Fibroblast of skin of scalp (primary cell): ENCODE measurements at regions not wholly inside any gene's neighbourhood (a gene's known extent, or its start where the extent isn't known, plus 50 kb on each side); places are given as distances from the start of the nearest gene placed in this dataset.

Experiments used
- DNase-seq: peaks from one replicate; pipeline ENCODE4 v3.0.0-alpha.2; 2013

DNA sequence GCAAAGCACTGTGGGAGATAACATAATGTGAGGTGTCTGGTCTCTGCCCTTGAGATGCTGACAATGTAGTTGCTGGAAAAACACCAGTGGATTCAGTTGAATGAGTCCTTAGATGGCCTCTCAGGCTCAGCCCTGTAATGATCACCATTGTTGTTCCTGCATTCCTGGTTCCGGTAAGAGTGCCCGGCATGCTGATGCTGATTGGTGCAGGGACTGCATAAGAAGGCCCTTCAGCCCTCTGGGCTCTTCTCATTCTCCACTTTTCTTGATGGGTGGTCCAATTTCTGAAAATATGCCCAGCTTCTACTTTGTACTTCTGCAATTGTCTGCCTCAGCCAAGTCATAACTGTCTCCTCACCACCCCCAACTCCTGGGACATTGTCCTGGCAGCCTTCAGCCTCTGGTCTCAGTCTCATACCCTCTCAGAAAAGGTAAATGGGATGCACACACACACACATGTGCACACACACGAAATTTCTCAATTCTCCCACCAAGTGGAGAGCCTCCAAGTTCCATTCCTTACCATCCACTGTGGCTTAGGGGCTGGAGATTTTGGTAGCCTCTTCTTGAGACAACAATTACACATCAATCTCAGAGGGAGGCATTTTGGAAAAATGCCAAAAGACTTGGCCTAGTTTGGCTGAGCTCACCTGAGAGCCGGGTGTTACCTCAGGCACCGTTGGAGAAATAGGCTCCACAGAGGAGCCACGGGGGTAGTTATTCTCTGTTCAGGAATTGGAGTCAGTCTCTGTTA lies 314.9 kb downstream of the RPS24 start:
- DNase-seq, result no peak

GRCh38 chr10:78349165-78349516 lies 315.5 kb downstream of the RPS24 start:
- DNase-seq, result no peak

DNA sequence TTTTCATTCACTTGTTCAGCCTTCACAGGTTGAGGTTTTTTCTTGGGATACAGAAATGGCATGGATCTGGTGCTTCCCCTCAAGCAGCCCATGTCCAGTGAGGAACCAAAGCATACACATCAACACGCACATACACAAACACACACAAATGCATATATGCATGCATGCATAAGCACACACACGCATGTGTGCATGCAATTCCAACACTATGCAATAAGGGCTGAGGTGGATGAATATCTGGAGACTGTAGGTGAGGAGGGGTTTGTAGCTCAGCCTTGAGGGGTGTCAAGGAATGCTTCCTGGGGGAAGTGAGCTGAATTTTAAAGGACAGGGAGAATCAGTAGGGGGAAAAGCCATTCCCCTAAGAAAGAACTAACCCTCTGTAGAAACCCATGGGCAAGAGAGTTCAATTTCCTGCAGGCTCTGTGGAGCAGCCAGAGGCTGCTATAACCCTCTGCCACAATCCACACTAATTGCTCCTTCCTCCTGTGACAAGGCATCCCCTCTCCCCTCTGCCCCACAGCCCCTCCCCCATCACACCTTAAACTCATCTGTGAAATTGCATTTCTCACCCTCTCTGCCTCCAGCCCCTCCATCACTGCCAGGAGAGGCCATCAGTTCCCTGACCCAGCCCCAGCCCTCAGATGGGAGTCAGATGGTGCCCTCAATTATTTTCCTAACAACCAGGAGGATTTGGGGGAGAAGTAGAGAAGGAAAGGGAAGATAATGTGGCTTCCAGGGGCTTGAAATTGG lies 316.4 kb downstream of the RPS24 start:
- DNase-seq, result no peak

DNA sequence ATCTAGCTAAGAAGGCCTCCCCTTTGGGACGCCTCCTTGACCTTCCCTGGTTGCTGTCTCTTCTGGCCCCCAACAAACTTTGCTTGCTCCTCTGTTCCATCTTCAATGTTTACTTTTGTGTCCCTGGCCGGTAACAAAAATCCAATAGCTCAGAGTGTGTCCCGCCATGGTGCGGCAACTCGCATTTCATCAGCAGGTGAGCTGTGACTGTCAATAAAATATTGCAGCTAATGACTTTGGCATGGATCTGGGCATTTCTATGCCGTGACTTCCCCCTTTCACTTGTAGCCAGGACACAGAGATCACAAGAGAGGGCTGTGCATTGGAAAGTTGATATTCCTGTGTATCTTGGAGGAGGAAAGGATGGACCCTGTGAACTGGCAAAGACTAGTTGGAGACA lies 317.6 kb downstream of the RPS24 start:
- no peak for DNase-seq

- DNase-seq, result no peak
These were observed 318.1 kb downstream of the RPS24 start for GRCh38 chr10:78351809-78352208.

- DNase-seq, result no peak
These were observed 320.0 kb downstream of the RPS24 start for GRCh38 chr10:78353636-78354035.

GRCh38 chr10:78354101-78354500 lies 320.4 kb downstream of the RPS24 start:
- no peak for DNase-seq

- DNase-seq, result no peak
These were observed 322.7 kb downstream of the RPS24 start for GRCh38 chr10:78356291-78356900.

DNA sequence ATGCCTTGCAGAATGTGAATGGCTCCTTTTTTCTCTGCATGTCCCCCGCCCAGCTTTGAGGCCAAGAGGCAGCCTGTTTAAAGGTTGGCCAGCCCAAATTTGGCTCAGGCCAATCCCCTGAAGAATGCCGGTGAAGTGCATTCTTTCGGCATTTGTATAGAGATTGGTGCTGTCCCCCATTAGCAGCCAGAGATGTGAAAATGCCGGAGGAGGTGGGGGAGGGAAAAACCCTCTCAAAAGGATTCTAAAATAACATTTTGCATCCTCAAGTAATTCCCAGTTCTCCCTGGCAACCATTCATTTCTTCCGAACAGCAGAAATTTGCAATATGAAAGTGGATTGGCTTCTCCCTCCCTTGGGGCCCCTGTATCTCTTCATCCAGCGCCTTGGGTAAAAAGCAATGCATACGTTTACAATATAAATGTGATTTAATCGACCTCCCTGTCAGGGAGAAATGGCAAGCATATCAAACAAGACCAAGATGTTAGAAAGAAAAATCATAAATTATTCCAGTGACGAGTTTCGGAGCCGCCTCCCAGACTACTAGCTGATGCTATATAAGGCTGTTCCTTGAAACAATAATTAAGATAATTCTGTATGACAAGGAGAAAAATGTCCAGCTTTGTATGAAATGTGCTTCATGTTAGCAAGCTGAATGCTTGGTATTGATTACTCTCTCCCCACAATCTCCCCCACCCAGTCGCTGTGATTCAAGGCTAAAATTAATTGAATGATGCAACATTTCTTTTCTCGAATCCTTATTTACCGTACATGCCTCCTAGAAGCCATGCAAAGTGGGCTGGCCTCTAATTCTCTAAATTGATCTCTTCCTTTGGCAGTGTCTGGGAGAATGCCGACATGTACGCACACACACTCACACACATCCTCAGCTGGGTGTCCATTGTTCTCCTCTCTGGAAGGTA lies 323.7 kb downstream of the RPS24 start:
- DNase-seq, result peak; percentile 70

DNA sequence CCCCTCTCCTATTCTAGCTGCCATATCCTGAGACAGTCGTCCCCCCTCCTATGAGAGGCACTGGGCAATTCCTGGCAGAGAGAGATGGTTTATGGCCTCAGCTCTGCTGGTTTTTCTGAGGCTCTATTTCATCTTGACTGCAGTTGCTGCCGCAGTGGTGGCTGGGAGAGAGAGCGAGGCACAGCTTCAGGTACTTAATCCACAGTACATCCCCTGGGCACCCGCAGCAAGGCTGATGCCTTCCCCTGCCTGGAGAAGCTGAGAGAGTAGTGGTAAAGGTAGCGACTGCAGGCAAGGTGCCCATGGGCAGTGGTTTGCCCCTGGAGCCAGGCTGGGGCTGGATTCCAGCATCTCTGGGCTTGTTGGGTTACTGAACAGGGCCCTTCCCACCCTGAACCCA lies 324.7 kb downstream of the RPS24 start:
- DNase-seq, result no peak

- no peak for DNase-seq
These were observed 325.3 kb downstream of the RPS24 start for GRCh38 chr10:78358982-78359381.

DNA sequence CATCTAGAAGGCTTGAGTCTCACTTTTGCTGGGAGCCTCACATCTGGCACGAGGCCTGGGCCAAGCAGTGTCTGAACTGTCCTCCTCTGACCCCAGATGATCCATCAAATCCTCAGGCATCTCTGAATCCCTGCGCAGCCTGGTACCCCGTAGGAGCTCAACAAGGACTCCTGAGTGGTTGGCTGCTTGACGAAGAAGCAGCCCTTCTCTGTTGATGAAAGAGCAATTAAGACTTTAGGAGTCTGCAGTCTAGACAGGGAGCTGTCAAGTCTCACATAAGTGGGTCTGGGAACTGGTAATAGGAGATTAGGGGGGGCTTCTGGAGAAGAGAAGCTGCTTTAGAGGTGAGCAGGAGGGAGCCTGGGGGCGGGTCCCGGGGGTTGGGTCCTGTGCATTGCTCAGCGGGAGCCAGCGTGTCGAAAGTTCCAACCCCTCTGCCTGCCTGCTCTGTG lies 326.0 kb downstream of the RPS24 start:
- no peak for DNase-seq

GRCh38 chr10:78360284-78360683 lies 326.6 kb downstream of the RPS24 start:
- DNase-seq, result no peak

DNA sequence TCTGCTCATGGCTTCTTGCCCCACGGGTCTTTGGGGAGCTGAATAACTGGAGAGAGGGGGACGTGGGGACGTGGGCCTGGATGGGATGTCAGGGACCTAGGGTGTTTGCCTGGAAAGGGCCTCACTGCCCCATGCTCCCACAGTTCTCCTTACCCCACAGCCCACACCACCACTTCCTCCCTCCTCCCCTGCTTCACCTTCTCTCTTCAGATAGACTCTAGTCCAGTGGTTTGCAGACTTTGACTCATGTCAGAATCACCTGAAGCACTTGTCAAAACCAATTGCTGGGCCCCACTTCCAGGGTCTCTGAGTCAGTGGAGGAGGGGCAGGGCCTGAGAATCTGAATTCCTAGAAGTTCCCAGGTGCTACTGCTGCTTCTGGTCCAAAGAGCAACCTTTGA lies 327.4 kb downstream of the RPS24 start:
- no peak for DNase-seq

DNA sequence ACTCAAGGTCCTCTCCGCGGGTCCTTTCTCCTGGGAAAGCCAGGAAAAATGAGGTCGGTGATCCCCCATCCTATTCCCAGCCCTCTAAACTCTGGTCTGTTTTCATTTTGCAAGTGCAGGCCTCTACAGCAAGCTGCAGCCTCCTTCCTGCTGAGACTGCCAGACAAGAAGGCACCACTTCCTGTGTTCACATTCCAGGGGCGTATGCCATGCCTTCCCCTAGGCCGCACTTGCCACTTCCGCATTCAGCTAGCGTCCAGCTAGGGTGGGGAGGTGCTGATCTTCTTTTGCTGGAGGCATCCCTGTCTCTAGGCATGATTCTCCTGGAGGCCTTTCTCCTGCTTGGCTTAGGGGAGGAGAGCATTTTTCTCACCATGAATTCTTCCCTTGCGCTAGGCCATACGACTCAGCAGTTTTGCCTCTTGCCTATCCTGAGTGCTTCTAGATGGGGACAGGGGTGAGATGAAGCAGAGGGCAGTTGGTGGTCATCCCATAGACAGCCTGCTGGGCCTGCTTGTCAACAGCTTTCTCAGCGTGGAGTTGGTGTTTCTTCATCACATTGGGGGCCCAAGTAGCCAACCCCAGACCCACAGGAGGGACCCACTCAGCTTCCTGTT lies 328.9 kb downstream of the RPS24 start:
- DNase-seq, result peak; percentile 93

GRCh38 chr10:78363190-78363589 lies 329.5 kb downstream of the RPS24 start:
- no peak for DNase-seq

GRCh38 chr10:78365694-78366093 lies 332.0 kb downstream of the RPS24 start:
- DNase-seq, result no peak

DNA sequence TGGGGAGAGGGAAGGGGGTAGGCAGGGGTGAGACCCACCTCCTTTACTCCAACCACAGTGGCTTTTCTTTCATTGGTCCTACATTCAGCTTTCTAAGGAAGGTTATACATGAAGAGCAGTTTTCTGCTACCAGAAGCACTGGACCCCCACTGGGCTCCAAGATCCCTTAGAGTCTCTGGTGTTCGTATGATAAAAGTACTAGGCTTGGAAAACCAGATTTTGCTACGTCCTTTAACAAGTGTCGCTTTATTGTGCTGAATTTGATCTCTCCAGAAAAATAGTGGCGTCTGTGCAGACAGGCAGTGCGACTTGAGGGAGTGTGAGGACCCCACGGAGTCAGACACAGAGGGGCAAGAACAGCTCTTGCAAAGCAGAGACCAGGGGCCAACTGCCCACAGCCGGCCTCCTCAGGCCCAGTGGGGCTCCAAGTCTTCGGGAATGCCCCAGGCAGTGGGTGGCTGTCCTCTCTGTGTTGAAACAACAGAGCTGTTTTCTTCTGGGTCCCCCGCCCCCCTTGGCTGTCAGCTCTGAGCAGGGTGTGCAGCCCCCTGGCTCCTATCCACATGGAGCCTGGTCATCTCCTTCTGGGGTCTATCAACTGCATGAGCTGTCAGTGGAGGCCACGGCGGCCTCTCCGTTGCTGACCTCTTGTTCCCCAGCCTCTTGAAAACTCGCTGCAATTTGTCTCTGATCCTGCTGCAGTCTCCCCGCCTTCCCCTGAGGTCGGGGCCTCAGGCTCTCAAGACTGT lies 333.2 kb downstream of the RPS24 start:
- DNase-seq, result no peak

DNA sequence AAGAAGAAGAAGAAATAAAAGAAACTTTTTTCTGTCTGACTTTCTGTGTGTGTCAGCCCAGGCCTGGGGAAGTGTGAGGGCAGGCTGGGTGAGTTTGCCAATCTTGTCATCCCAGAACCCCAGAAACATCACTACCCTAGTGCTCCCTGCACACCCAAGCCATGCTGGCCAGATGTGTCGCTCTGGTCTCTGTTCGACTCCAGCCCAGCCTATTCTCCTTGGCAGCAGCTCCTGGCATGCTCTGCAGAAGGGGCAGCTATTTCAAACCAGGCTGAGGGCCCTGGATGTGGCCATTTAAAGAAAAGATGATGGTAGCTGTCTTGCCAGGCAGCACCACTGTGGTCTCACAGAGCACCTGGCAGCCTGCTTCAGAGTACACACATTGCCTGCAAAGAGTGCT lies 334.1 kb downstream of the RPS24 start:
- DNase-seq, result no peak

DNA sequence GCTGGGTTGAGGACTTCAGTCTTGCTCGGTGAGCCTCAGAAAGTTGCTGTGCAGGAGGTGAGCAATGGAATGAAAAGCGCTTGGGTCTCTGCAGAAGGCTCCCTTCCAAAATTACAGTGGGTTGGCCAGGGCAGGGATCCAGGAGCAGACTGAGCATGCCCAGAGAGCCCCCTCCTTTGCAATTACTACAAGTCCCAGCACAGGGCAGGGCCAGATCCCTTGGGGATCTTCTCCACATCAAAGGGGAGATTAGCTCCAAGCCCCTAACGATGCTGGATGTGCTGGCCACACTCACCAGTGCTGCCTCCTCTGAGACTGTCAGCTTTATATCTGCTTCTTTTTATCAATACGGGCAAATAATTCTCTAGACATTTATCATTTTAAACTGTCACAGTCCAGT lies 337.5 kb downstream of the RPS24 start:
- peak; percentile 27 for DNase-seq

DNA sequence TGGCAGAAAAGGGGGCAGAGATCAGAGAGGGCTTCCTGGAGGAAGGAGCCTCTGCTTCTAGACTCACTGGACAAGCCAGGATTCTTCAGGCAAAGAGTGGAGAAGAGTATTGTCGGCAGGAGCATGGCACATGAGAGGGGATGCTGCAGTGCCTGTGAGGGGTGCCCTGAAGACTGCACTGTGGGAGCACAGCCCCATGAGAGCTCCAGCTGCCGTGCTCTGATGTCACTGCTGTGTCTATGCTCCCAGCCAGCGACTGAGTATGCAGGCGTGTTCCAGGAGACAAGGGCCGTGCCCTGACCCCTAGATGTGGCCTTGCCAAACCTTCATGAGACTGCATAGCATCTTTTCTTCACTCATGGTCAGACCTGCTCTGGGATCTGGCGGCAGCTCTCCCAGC lies 339.1 kb downstream of the RPS24 start:
- no peak for DNase-seq
